ENCODE measurements at regions not wholly inside any gene's neighbourhood (a gene's known extent, or its start where the extent isn't known, plus 50 kb on each side); places are given as distances from the start of the nearest gene placed in this dataset.

- no peak overlapping the region for H3K4me3 ChIP-seq (ENCODE audit: low read depth, low read length)
- no peak for DNase-seq (ENCODE audit: low read depth)
- TF ChIP-seq CTCF (conservative IDR thresholded peaks at IDR 0.05; ENCODE audit: low read depth, low read length), result no peak
Measured at GRCh38 chr13:107999751-108000150, 215.6 kb downstream of the LIG4 start.

DNA sequence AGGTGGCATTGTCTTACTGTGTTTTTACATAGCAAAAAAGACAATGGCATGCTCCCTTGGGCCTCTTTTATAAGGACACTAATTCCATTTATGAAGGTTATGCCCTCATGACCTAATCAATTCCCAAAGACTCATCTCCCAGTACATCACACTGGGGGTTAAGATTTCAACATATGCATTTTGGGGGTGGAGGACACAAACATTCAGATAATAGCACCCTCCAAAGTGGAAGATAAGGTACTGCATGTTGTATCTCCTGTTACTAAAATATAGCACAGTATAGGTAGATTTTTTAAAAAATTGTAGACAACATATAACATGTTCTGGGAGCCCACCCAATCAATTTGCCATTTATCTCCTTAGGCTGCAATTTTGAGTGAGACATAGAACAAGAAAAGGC, 221.2 kb downstream of the LIG4 start:
- DNase-seq (ENCODE audit: low read depth), result no peak
- TF ChIP-seq CTCF (conservative IDR thresholded peaks at IDR 0.05; ENCODE audit: low read depth, low read length), result no peak
- no peak overlapping the region for H3K4me3 ChIP-seq (ENCODE audit: low read depth, low read length)

DNA sequence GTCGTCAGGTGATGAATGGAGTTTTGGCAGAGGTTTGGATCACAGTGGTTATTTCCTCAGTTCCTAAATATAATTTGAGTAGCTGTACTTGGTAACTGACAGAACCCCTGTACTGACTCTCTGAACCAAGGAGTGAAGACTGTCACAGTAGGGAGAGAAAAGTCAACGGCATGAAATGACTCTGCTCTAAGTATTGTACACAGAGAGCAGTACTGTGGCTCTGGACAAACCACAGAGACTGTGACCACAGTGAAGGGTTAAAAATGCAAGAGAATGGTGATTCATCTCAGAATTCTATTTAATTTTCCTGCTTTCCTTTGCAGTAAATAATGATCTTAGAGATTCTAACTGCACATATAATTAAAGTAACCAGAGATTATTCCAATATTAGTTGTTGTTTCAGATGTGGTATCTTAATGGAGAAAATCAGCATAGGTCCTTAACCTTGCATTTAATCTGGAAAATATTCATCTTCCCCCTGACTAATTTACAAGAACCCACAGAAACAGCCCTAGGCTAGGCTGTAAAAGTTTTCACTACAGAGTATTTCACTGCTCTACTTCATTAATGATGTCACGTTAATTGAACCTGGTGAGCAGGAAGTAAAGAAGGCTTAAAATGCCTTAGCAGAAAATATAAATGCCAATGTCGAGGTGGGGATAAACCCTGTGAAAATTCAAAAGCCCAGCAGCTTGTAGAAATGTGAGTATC, 221.9 kb downstream of the LIG4 start:
- no peak for TF ChIP-seq CTCF (conservative IDR thresholded peaks at IDR 0.05; ENCODE audit: low read depth, low read length)
- H3K4me3 ChIP-seq (ENCODE audit: low read depth, low read length), result no peak overlapping the region
- DNase-seq (ENCODE audit: low read depth), result peak; percentile 36

DNA sequence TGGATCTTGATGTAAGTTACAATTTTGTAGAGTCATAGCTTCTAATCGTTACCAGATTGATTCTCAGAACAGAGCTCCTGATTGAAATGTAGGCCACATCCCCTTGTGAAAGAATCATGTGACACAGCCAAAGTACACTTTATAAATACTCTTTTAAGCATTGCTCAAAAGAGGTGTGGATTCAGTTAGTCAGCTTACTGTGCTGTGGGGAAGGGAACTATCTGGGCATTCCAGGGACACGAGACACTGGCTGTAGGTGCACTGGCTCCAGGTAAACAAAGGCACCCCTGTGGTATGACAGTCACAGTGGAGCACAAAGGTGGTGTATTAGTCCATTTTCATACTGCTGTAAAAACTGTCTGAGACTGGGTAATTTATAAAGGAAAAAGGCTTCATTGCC, 222.8 kb downstream of the LIG4 start:
- H3K4me3 ChIP-seq (ENCODE audit: low read depth, low read length), result no peak overlapping the region
- peak; percentile 22 for DNase-seq (ENCODE audit: low read depth)
- no peak for TF ChIP-seq CTCF (conservative IDR thresholded peaks at IDR 0.05; ENCODE audit: low read depth, low read length)

- no peak overlapping the region for H3K4me3 ChIP-seq (ENCODE audit: low read depth, low read length)
- DNase-seq (ENCODE audit: low read depth), result no peak
- TF ChIP-seq CTCF (conservative IDR thresholded peaks at IDR 0.05; ENCODE audit: low read depth, low read length), result no peak
Measured at GRCh38 chr13:107977071-107977574, 238.2 kb downstream of the LIG4 start.

DNA sequence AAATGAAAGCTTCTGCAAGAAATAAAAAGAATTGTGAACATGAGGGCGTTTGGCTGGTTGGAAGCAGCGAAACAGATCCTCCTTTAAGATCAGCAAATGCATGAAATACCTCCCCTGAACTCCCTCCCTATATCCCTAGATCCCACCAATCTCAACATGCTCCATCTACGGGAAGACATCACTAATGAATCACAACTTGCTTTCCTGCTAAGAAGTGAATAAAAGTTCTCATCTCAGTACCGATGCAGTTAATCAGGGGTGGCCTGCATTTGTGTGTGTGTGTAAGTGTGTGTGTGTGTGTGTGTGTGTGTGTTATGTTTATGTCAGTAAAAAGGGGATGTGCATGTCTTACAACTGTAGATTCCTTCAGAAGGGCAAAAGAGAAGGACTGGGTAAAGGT, 238.7 kb downstream of the LIG4 start:
- H3K4me3 ChIP-seq (ENCODE audit: low read depth, low read length), result no peak overlapping the region
- no peak for TF ChIP-seq CTCF (conservative IDR thresholded peaks at IDR 0.05; ENCODE audit: low read depth, low read length)
- DNase-seq (ENCODE audit: low read depth), result no peak

DNA sequence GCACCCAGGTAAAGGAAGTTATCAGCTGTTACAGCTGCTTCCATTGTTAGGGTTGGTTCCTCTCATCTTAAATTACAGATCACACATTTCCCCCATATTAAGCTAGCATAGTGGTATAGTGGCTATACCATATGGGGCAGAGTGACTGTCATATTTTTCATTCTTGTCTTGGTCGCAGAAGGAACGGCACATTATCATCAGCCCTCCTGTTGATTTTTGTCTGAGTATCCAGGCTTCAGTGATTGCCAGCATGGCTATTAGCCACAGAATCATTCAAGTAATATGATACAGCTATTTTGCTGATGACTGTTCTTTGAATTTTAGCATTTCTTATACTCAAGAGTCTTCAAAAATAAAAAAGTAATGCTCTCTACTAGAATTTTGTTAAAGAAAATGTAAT, 240.9 kb downstream of the LIG4 start:
- DNase-seq (ENCODE audit: low read depth), result no peak
- TF ChIP-seq CTCF (conservative IDR thresholded peaks at IDR 0.05; ENCODE audit: low read depth, low read length), result no peak
- H3K4me3 ChIP-seq (ENCODE audit: low read depth, low read length), result no peak overlapping the region
